IMR-90 (cell line): ENCODE measurements at regions not wholly inside any gene's neighbourhood (a gene's known extent, or its start where the extent isn't known, plus 50 kb on each side); places are given as distances from the start of the nearest gene placed in this dataset.
"Not testable (repeated sequence)": the region's sequence is repeated elsewhere in the genome, so short reads cannot be mapped to it uniquely, and the experiment has no call there.

Experiments used
- ATAC-seq: fragments of 200-7000 bp; cut with Tn5 transposase; 2 replicates; pipeline ENCODE4 v1.9.1; 2020; ENCODE audit warnings: low read depth, mild to moderate bottlenecking, moderate library complexity
- BruUV-seq: library from RNA; stranded (reverse); fragments of 400-500 nt; replicated peaks from 2 replicates; lab custom pipeline; 2021; lab: Mats Ljungman, UMichigan
- CTCF ChIA-PET: fragments of 300-600 bp; formaldehyde crosslinking; extraction: SDS; loops from one replicate; lab custom pipeline; 2021; ENCODE audit warnings: antibody characterized with exemption; lab: Yijun Ruan, JAX
- POLR2A ChIA-PET: fragments of 300-600 bp; sonication (Branson Sonifier 250); formaldehyde crosslinking; loops from one replicate; lab custom pipeline; 2022; ENCODE audit warnings: antibody characterized with exemption; ENCODE audit not compliant: unreplicated experiment; lab: Charles Lee
- DNase-seq: peaks from one replicate; pipeline ENCODE4 v3.0.0; 2013
- H2AFZ ChIP-seq: replicated peaks from 2 replicates; pipeline ENCODE3; 2013; ENCODE audit warnings: low read length, mild to moderate bottlenecking; ENCODE audit not compliant: poor library complexity
- H2AK5ac ChIP-seq: 2 replicates; pipeline ENCODE4 v1.6.1; 2013; ENCODE audit warnings: low read depth, low read length, inconsistent platforms
- H2AK9ac ChIP-seq: replicated peaks from 2 replicates; pipeline ENCODE3; 2013; ENCODE audit warnings: mild to moderate bottlenecking, low read depth, low read length, moderate library complexity; ENCODE audit not compliant: poor library complexity
- H2BK120ac ChIP-seq: 2 replicates; pipeline ENCODE4 v1.6.1; 2013; ENCODE audit warnings: low read depth, low read length, inconsistent platforms
- H2BK15ac ChIP-seq: 3 replicates; pipeline ENCODE4 v1.6.1; 2013; ENCODE audit warnings: low read depth, low read length, inconsistent platforms
- H2BK20ac ChIP-seq: 2 replicates; pipeline ENCODE4 v1.6.1; 2013; ENCODE audit warnings: low read depth, mild to moderate bottlenecking, inconsistent platforms, low read length, moderate library complexity
- H2BK5ac ChIP-seq: 2 replicates; pipeline ENCODE4 v1.6.1; 2013; ENCODE audit warnings: mild to moderate bottlenecking, low read depth, low read length, inconsistent platforms; ENCODE audit not compliant: poor library complexity, severe bottlenecking
- H3K14ac ChIP-seq: replicated peaks from 2 replicates; pipeline ENCODE4 v1.6.1; 2013; ENCODE audit warnings: low read depth, low read length, inconsistent platforms
- H3K18ac ChIP-seq: 2 replicates; pipeline ENCODE4 v1.6.1; 2013; ENCODE audit warnings: low read depth, low read length, control low read depth
- H3K23ac ChIP-seq: 2 replicates; pipeline ENCODE4 v1.6.1; 2013; ENCODE audit warnings: low read depth, low read length, inconsistent platforms
- H3K27ac ChIP-seq: 2 replicates; pipeline ENCODE4 v1.5.1; 2013; ENCODE audit warnings: mild to moderate bottlenecking, control low read depth, low read length; ENCODE audit not compliant: insufficient read depth
- H3K27me3 ChIP-seq: 2 replicates; pipeline ENCODE4 v1.6.1; 2013; ENCODE audit warnings: low read length; ENCODE audit not compliant: control insufficient read depth, insufficient read depth
- H3K36me3 ChIP-seq: 2 replicates; pipeline ENCODE4 v1.6.1; 2013; ENCODE audit warnings: low read length, mixed read lengths; ENCODE audit not compliant: control insufficient read depth, insufficient read depth
- H3K4ac ChIP-seq: 2 replicates; pipeline ENCODE4 v1.6.1; 2013; ENCODE audit warnings: low read depth, low read length, inconsistent platforms
- H3K4me1 ChIP-seq: 2 replicates; pipeline ENCODE4 v1.6.1; 2013; ENCODE audit warnings: low read length, mixed read lengths; ENCODE audit not compliant: control insufficient read depth, insufficient read depth
- H3K4me2 ChIP-seq: 2 replicates; pipeline ENCODE4 v1.6.1; 2013; ENCODE audit warnings: low read depth, mild to moderate bottlenecking, control low read depth, low read length, moderate library complexity
- H3K4me3 ChIP-seq: 2 replicates; pipeline ENCODE4 v1.5.1; 2013; ENCODE audit warnings: low read depth, mild to moderate bottlenecking, control low read depth, low read length, moderate library complexity; ENCODE audit not compliant: insufficient read depth
- H3K56ac ChIP-seq: 2 replicates; pipeline ENCODE4 v1.6.1; 2013; ENCODE audit warnings: low read length, inconsistent platforms; ENCODE audit not compliant: insufficient read depth; ENCODE audit errors: extremely low read depth
- H3K79me1 ChIP-seq, 2 experiments: 2 replicates each; pipeline ENCODE4 v1.6.1; 2013; ENCODE audit warnings: low read length in 2 of 2, inconsistent platforms in 1 of 2, low read depth in 1 of 2
- H3K9ac ChIP-seq: 2 replicates; pipeline ENCODE4 v1.6.1; 2013; ENCODE audit warnings: low read depth, low read length, control low read depth
- H3K9me1 ChIP-seq: 2 replicates; pipeline ENCODE4 v1.6.1; 2013; ENCODE audit warnings: low read length, inconsistent platforms; ENCODE audit not compliant: insufficient read depth
- H3K9me3 ChIP-seq: 2 replicates; pipeline ENCODE4 v1.6.1; 2013; ENCODE audit warnings: low read length; ENCODE audit not compliant: control insufficient read depth, insufficient read depth
- H4K20me1 ChIP-seq: 2 replicates; pipeline ENCODE4 v1.6.1; 2013; ENCODE audit warnings: low read length, inconsistent platforms; ENCODE audit not compliant: insufficient read depth
- H4K5ac ChIP-seq: 2 replicates; pipeline ENCODE4 v1.6.1; 2013; ENCODE audit warnings: mild to moderate bottlenecking, low read depth, low read length, control low read depth
- H4K8ac ChIP-seq, 2 experiments: 2 replicates each; pipeline ENCODE4 v1.6.1; 2013; ENCODE audit warnings: low read depth in 2 of 2, low read length in 2 of 2, control low read depth in 1 of 2, inconsistent platforms in 1 of 2
- H4K91ac ChIP-seq: 2 replicates; pipeline ENCODE4 v1.6.1; 2013; ENCODE audit warnings: low read depth, low read length, inconsistent platforms; ENCODE audit not compliant: insufficient read depth
- WGBS, 2 experiments: methylation state at CpG; one replicate each; pipeline versions ENCODE4 v1.1.5 to v1.1.7; 2013; ENCODE audit warnings: missing lambda C conversion rate in 2 of 2; ENCODE audit not compliant: insufficient read length in 1 of 2; ENCODE audit errors: extremely low coverage in 2 of 2; 5-methylcytosine and 5-hydroxymethylcytosine counted together
- dilution Hi-C: fragments of 300-500 bp; cut with HindIII; formaldehyde crosslinking; loops from one replicate; pipeline ENCODE4 v1.14.3; 2018; ENCODE audit warnings: low sequenced_read_pairs; ENCODE audit not compliant: unreplicated experiment
- in situ Hi-C: fragments of 300-500 bp; cut with MboI; formaldehyde crosslinking; loops from 3 replicates; pipeline ENCODE4 v1.14.3; 2019; ENCODE audit warnings: low sequenced_read_pairs, inconsistent platforms, mixed read lengths
- intact Hi-C: fragments of 100-400 bp; cut with micrococcal nuclease; formaldehyde crosslinking; loops from 2 replicates; pipeline ENCODE4 v1.10.0; 2022

GRCh38 chr2:101625814-101626213 lies 71.7 kb upstream of the MAP4K4 start:
- dilution Hi-C loops, H4K91ac ChIP-seq, ATAC-seq, H3K4me2 ChIP-seq, intact Hi-C loops, H4K5ac ChIP-seq, H3K4ac ChIP-seq, POLR2A ChIA-PET, H4K8ac ChIP-seq, H3K9me1 ChIP-seq, H2AK5ac ChIP-seq, H3K4me1 ChIP-seq, H3K9me3 ChIP-seq, H3K36me3 ChIP-seq, H3K9ac ChIP-seq, H3K56ac ChIP-seq, in situ Hi-C loops, H3K27me3 ChIP-seq, H3K23ac ChIP-seq, H2BK15ac ChIP-seq, H4K20me1 ChIP-seq, H3K4me3 ChIP-seq, H2BK120ac ChIP-seq, CTCF ChIA-PET, H3K14ac ChIP-seq, H2BK20ac ChIP-seq, H2AFZ ChIP-seq, DNase-seq, H3K79me1 ChIP-seq, H2AK9ac ChIP-seq, H2BK5ac ChIP-seq, H3K27ac ChIP-seq, BruUV-seq: not testable (repeated sequence)
- 88% methylated on average over 3 of the region's 8 CpGs; no CpG with 5 or more reads in 1 of the 2 experiments for WGBS, 2 experiments
- H3K18ac ChIP-seq = peak overlapping the region; percentile 93; the same call in 1 of the 2 replicates
